ENCODE measurements at regions not wholly inside any gene's neighbourhood (a gene's known extent, or its start where the extent isn't known, plus 50 kb on each side); places are given as distances from the start of the nearest gene placed in this dataset.

DNA sequence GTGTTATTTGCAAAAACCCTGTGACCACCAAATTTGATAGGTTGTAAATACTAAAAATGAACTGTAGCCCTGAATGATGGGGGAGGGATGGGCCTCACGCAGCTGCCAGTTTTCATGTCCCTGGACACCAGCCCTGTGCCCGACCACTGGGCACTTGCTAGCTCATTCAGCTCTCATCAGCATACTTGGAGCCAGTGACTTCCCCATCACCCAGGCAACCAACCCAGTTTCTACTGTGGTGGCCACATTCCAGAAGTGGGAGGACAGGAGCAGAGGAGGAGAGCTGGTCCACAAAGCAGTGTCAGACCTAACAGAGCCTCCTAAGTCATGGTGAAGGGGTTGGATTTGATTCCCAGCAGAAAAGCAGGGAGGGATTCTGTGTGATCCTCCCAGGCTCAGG lies 128.2 kb downstream of the CPEB2 start:
- peaks cover 4 to 9% of the 10 kb centered on the region in 2 donors for H3K9me3 Mint-ChIP-seq
- no peak overlapping the region for H3K27ac Mint-ChIP-seq
- DNase-seq (ENCODE audit: low spot score in 2 of 2) (no peak), ATAC-seq (no peak)
- no peaks in the 10 kb centered on the region for H3K36me3 Mint-ChIP-seq

GRCh38 chr4:15131551-15131950 lies 129.3 kb downstream of the CPEB2 start:
- no peak overlapping the region for H3K27ac Mint-ChIP-seq
- peaks cover 7 to 12% of the 10 kb centered on the region in 2 donors for H3K9me3 Mint-ChIP-seq
- no peak for DNase-seq (ENCODE audit: low spot score in 2 of 2)
- peaks cover 2 to 3% of the 10 kb centered on the region in 2 donors for H3K36me3 Mint-ChIP-seq
- ATAC-seq, result no peak

- Mint-ChIP-seq H3K36me3 (peaks cover 9 to 11% of the 10 kb centered on the region in 2 donors), H3K27ac (no peak overlapping the region)
- ATAC-seq, result no peak
Measured at GRCh38 chr4:15132739-15133138, 130.5 kb downstream of the CPEB2 start.

DNA sequence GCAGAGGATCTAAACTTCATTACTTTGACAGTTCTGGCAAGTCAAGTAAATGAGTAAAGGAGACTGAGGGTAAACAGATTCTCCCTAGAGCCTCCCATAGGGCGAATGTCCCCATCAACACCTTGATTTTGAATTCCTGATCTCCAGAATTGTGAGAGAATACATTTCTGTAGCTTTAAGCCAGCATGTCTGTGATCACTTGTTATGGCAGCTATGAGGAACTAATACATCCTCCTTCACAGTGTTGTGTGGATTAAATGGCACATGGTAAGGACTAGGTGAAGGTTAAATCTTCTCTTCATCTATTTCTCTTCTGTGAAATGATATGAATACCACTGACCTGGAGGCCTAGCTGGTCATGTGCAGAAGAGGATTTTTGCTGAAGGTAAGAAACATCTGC lies 137.3 kb downstream of the CPEB2 start:
- Mint-ChIP-seq H3K9me3 (peaks cover 20 to 25% of the 10 kb centered on the region in 2 donors), H3K36me3 (peaks cover 14 to 16% of the 10 kb centered on the region in 2 donors), H3K27ac (no peak overlapping the region)
- ATAC-seq, result no peak
- no peak for DNase-seq (ENCODE audit: low spot score in 2 of 2)

More at GRCh38 chr4:15132739-15133138, 130.5 kb downstream of the CPEB2 start:
- no peak for DNase-seq (ENCODE audit: low spot score in 2 of 2)
- peaks cover 16 to 20% of the 10 kb centered on the region in 2 donors for H3K9me3 Mint-ChIP-seq

DNA sequence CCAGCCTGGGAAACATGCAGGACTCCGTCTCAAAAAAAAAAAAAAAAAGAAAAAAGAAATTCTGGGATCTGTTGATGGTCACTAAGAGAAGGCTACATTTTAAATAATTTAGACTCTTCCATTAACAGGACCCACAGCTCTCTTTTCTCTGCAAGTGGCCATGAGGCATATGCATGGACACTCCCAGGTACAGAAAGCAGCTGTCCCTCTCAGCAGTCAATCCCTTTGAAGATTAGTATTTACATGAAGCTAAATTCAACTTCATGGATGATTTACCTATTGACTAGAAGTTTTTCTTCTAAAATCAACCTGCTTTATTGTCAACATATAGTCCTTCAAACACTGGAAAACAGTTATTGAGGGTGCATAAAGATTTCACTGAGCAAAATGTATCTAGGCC lies 139.9 kb downstream of the CPEB2 start:
- H3K27ac Mint-ChIP-seq, result no peak overlapping the region
- peaks cover 8% of the 10 kb centered on the region in 2 donors for H3K9me3 Mint-ChIP-seq
- no peak for DNase-seq (ENCODE audit: low spot score in 2 of 2)
- peaks cover 6 to 8% of the 10 kb centered on the region in 2 donors for H3K36me3 Mint-ChIP-seq
- ATAC-seq, result no peak

GRCh38 chr4:15143551-15143950 lies 141.3 kb downstream of the CPEB2 start:
- no peaks in the 10 kb centered on the region for H3K9me3 Mint-ChIP-seq
- no peak overlapping the region for H3K27ac Mint-ChIP-seq
- DNase-seq (ENCODE audit: low spot score in 2 of 2), result no peak
- ATAC-seq, result no peak
- H3K36me3 Mint-ChIP-seq, result no peaks in the 10 kb centered on the region

DNA sequence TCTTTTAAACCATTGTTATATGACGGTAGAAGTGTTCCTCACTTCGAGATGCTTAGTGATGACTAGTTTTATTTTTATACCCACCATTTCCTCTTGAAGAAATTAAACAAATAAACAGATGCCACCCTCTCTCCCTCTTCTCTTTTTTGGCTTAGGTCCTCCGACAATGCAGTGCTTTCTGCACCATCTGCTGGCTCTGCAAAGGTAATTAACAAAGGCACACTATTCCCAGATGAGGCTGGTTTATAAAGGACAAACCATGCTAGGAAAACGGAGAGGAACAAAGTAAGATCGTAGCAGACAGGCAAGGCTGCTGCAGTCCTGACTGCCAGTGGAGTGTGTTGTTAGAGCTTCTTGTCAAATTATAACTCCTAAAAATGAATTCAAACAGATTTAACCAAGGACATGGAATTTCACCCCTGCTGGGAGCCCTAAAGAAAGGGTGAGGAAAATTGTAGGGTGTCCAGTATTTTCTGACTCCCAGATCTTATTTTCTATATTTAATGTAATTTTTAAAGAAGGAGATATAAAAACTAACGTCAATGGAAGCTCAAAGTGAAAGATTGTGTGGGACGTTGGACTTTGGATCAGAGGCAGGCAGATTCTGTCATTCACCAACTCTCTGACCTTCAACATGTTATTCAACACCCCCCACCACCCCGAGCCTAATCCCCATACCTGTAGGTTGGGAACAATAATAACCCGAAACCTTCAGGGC lies 142.1 kb downstream of the CPEB2 start:
- no peaks in the 10 kb centered on the region for H3K36me3 Mint-ChIP-seq
- no peak for ATAC-seq
- H3K9me3 Mint-ChIP-seq, result no peaks in the 10 kb centered on the region
- H3K27ac Mint-ChIP-seq, result no peak overlapping the region
- no peak for DNase-seq (ENCODE audit: low spot score in 2 of 2)

- Mint-ChIP-seq H3K9me3 (no peaks in the 10 kb centered on the region), H3K27ac (no peak overlapping the region), H3K36me3 (no peaks in the 10 kb centered on the region)
- DNase-seq (ENCODE audit: low spot score in 2 of 2), result no peak
- ATAC-seq, result no peak
Measured at GRCh38 chr4:15144967-15145295, 142.7 kb downstream of the CPEB2 start.

- no peak for ATAC-seq
- Mint-ChIP-seq H3K9me3 (no peaks in the 10 kb centered on the region), H3K36me3 (no peaks in the 10 kb centered on the region), H3K27ac (no peak overlapping the region)
- DNase-seq (ENCODE audit: low spot score in 2 of 2), result no peak
Measured at GRCh38 chr4:15145709-15146108, 143.4 kb downstream of the CPEB2 start.

DNA sequence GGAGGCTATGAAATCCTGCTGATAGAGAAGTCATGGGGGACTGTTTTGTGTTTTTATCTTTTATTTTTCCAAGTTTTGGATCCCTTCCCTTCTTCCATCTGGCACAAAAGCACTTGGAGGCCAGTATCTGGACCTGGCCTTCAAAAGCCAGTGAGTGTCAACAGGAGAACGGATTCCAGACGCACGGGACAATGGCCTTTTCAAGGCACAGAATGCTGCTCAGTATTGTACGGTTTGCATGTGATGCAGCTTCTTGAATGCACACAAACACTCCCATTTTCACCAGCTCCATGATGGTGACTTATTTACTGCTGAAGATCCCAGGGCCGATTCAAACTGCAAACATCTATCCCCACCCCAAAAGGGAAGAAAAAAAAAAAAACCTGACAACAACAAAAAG lies 145.4 kb downstream of the CPEB2 start:
- Mint-ChIP-seq H3K36me3 (no peaks in the 10 kb centered on the region), H3K27ac (no peak overlapping the region), H3K9me3 (peaks cover 0 to 4% of the 10 kb centered on the region in 2 donors)
- DNase-seq (ENCODE audit: low spot score in 2 of 2) (no peak), ATAC-seq (no peak)

GRCh38 chr4:15148199-15148598 lies 145.9 kb downstream of the CPEB2 start:
- Mint-ChIP-seq H3K9me3 (peaks cover 0 to 6% of the 10 kb centered on the region in 2 donors), H3K36me3 (no peaks in the 10 kb centered on the region), H3K27ac (no peak overlapping the region)
- no peak for ATAC-seq
- DNase-seq (ENCODE audit: low spot score in 2 of 2), result no peak

DNA sequence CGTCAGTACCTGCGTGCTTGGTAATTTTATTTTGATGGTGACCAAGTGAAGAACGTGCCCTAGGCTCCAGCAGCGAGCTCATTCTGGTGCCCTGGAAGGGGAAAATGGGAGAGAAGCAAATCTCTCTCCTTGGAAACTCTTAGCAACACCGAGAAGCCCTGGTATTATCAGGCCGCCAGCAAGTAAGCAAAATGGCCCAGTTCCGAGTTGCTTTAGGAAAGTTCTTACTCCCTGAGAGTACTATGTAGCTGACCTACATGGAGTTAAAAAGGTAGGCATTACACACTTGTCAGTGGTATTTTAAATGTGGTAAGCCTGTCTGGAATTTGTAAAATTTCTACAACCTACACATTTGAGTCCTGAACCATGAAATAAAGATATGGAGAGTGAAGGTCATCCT lies 146.4 kb downstream of the CPEB2 start:
- Mint-ChIP-seq H3K9me3 (peaks cover 3 to 6% of the 10 kb centered on the region in 2 donors), H3K27ac (no peak overlapping the region), H3K36me3 (no peaks in the 10 kb centered on the region)
- ATAC-seq (no peak), DNase-seq (ENCODE audit: low spot score in 2 of 2) (no peak)

- H3K9me3 Mint-ChIP-seq, result peaks cover 4 to 9% of the 10 kb centered on the region in 2 donors
- peak overlapping the region in 1 of 2 donors; percentile 34 for H3K27ac Mint-ChIP-seq
- no peaks in the 10 kb centered on the region for H3K36me3 Mint-ChIP-seq
- no peak for DNase-seq (ENCODE audit: low spot score in 2 of 2)
- peak in 1 of 2 donors; percentile 89 for ATAC-seq
Measured at GRCh38 chr4:15149234-15149838, 147.1 kb downstream of the CPEB2 start.

DNA sequence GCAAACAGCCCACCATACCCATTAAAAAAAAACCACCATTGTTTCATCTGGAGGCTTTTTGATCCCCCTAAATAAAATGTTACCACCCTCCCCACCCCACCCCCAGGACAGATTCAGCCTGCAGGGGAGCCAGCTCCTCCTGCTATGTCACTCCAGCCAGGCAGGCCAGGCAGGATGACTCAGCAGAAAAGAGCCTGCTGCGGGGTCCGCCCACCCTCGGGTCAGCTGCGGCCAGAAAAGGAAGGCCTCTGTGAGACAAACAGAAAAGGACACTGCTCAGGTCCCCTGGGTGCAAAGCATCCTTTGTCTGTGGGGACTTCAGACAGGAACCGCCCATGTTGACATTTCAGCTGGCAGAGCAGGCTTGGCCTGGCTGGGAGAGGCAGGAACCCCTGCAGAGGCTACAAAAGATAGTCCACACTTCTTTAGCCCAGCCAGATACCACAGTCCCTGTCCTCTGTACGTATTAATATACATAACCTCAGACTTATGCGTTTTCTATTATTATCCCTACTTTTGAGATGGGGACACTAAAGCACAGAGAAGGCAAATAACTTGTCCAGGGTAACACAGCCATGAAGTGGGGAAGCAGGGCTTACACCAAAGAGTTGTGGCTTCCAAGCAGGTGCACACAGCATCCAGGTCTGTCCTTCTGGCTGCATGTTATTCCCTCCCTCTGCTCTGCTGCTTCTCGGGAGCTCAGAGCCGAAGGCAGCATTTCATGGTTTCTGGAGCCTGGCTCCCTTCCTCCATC lies 147.7 kb downstream of the CPEB2 start:
- peaks cover 4 to 10% of the 10 kb centered on the region in 2 donors for H3K9me3 Mint-ChIP-seq
- peak overlapping the region in 1 of 2 donors; percentile 34 for H3K27ac Mint-ChIP-seq
- no peaks in the 10 kb centered on the region for H3K36me3 Mint-ChIP-seq
- ATAC-seq (no peak), DNase-seq (ENCODE audit: low spot score in 2 of 2) (no peak)

GRCh38 chr4:15150631-15151030 lies 148.3 kb downstream of the CPEB2 start:
- no peak for ATAC-seq
- H3K36me3 Mint-ChIP-seq, result no peaks in the 10 kb centered on the region
- H3K9me3 Mint-ChIP-seq, result peaks cover 4 to 13% of the 10 kb centered on the region in 2 donors
- no peak for DNase-seq (ENCODE audit: low spot score in 2 of 2)
- peak overlapping the region in 1 of 2 donors; percentile 12 for H3K27ac Mint-ChIP-seq

GRCh38 chr4:15151033-15151432 lies 148.8 kb downstream of the CPEB2 start:
- H3K36me3 Mint-ChIP-seq, result no peaks in the 10 kb centered on the region
- DNase-seq (ENCODE audit: low spot score in 2 of 2), result no peak
- no peak overlapping the region for H3K27ac Mint-ChIP-seq
- ATAC-seq, result no peak
- H3K9me3 Mint-ChIP-seq, result peaks cover 4 to 13% of the 10 kb centered on the region in 2 donors

- no peak overlapping the region for H3K27ac Mint-ChIP-seq
- H3K9me3 Mint-ChIP-seq, result peaks cover 7 to 17% of the 10 kb centered on the region in 2 donors
- DNase-seq (ENCODE audit: low spot score in 2 of 2), result no peak
- no peaks in the 10 kb centered on the region for H3K36me3 Mint-ChIP-seq
- no peak for ATAC-seq
Measured at GRCh38 chr4:15153662-15154061, 151.4 kb downstream of the CPEB2 start.

Measured in activated naive CD4-positive, alpha-beta T cell treated with anti-CD3 and anti-CD28 coated beads, Interleukin-2, amount 50 U/mL, for 72 hours (primary cell).